NB4 (cell line): ENCODE measurements at regions not wholly inside any gene's neighbourhood (a gene's known extent, or its start where the extent isn't known, plus 50 kb on each side); places are given as distances from the start of the nearest gene placed in this dataset.

Experiments used
- MYC ChIP-seq: IDR thresholded peaks from 2 replicates; pipeline ENCODE4 v1.6.1; 2011; ENCODE audit warnings: low read depth, low read length
- POLR2A ChIP-seq: IDR thresholded peaks from 2 replicates; pipeline ENCODE4 v1.6.1; 2011; ENCODE audit warnings: mild to moderate bottlenecking; ENCODE audit not compliant: insufficient read length; ENCODE audit errors: extremely low read depth
- TF ChIP-seq, protein P1 (sequence below): IDR thresholded peaks from one replicate; pipeline ENCODE4 v1.5.1; 2012; ENCODE audit warnings: low read depth, low read length

DNA sequence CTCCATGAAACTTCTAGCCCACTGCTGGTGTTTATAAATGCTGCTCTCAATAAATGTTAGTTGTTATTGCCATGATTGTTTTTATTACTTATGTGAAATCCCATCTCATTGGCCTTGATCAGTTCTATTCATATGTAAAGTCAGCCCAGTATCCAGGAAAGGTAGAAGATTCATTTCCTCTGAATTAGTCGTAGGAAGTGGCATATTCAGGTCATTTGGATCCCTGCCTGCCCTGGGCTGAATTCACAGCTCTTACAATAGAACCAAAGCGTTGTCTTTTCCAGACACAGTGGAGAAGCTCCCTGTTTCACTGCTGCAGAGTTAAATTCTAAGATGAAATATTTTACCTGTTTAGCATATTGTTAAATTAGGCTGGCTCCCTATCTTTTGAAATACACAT, 70.3 kb downstream of the MAIP1 start:
- TF ChIP-seq, protein P1, sequence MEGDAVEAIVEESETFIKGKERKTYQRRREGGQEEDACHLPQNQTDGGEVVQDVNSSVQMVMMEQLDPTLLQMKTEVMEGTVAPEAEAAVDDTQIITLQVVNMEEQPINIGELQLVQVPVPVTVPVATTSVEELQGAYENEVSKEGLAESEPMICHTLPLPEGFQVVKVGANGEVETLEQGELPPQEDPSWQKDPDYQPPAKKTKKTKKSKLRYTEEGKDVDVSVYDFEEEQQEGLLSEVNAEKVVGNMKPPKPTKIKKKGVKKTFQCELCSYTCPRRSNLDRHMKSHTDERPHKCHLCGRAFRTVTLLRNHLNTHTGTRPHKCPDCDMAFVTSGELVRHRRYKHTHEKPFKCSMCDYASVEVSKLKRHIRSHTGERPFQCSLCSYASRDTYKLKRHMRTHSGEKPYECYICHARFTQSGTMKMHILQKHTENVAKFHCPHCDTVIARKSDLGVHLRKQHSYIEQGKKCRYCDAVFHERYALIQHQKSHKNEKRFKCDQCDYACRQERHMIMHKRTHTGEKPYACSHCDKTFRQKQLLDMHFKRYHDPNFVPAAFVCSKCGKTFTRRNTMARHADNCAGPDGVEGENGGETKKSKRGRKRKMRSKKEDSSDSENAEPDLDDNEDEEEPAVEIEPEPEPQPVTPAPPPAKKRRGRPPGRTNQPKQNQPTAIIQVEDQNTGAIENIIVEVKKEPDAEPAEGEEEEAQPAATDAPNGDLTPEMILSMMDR, result no peak
- TF ChIP-seq POLR2A (no peak), MYC (no peak)
